ENCODE measurements at regions not wholly inside any gene's neighbourhood (a gene's known extent, or its start where the extent isn't known, plus 50 kb on each side); places are given as distances from the start of the nearest gene placed in this dataset.

DNA sequence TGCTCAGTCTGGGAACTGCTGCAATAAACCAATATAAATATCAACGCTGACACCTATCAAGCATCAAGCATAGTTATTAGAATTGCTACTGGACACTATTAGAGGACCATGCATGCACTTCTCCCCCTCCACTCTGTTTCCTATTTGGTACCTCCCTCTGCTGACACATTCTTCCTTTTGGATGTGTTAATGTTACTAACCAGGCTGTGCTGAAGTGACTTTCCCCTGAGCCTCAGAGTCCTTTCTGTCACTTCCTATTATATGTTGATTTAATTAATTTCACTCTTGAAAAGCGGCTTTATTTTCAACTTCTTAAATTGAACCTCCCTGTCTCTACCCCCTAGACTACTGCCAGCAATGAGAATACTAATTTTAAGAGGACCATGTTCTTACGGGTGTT lies 379.1 kb downstream of the MCTP2 start:
- TF ChIP-seq CTCF (IDR thresholded peaks at IDR 0.05) (no peak), POLR2A (IDR thresholded peaks at IDR 0.05) (no peak)

Measured in uterus (tissue), 2 donors.